ENCODE measurements at regions not wholly inside any gene's neighbourhood (a gene's known extent, or its start where the extent isn't known, plus 50 kb on each side); places are given as distances from the start of the nearest gene placed in this dataset.

- TF ChIP-seq, protein P1, sequence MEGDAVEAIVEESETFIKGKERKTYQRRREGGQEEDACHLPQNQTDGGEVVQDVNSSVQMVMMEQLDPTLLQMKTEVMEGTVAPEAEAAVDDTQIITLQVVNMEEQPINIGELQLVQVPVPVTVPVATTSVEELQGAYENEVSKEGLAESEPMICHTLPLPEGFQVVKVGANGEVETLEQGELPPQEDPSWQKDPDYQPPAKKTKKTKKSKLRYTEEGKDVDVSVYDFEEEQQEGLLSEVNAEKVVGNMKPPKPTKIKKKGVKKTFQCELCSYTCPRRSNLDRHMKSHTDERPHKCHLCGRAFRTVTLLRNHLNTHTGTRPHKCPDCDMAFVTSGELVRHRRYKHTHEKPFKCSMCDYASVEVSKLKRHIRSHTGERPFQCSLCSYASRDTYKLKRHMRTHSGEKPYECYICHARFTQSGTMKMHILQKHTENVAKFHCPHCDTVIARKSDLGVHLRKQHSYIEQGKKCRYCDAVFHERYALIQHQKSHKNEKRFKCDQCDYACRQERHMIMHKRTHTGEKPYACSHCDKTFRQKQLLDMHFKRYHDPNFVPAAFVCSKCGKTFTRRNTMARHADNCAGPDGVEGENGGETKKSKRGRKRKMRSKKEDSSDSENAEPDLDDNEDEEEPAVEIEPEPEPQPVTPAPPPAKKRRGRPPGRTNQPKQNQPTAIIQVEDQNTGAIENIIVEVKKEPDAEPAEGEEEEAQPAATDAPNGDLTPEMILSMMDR (IDR thresholded peaks at IDR 0.05; ENCODE audit: low read depth, low read length) = no peak
- in situ Hi-C loops (cut with HindIII; ENCODE audit: low sequenced_read_pairs) = no loop called here
- peak; percentile 46 for DNase-seq (ENCODE audit: low read depth, low spot score)
- H3K4me3 ChIP-seq (ENCODE audit: low read depth, low read length) = no peak overlapping the region
Measured at GRCh38 chr6:87908978-87909811, 138.4 kb upstream of the SPACA1 start.

GRCh38 chr6:87907521-87907920 is 140.1 kb upstream of the SPACA1 start:
- H3K4me3 ChIP-seq (ENCODE audit: low read depth, low read length) = no peak overlapping the region
- DNase-seq (ENCODE audit: low read depth, low spot score) = peak; percentile 89
- TF ChIP-seq, protein P1 (IDR thresholded peaks at IDR 0.05; ENCODE audit: low read depth, low read length) = no peak
- in situ Hi-C loops (cut with HindIII; ENCODE audit: low sequenced_read_pairs) = no loop called here

DNA sequence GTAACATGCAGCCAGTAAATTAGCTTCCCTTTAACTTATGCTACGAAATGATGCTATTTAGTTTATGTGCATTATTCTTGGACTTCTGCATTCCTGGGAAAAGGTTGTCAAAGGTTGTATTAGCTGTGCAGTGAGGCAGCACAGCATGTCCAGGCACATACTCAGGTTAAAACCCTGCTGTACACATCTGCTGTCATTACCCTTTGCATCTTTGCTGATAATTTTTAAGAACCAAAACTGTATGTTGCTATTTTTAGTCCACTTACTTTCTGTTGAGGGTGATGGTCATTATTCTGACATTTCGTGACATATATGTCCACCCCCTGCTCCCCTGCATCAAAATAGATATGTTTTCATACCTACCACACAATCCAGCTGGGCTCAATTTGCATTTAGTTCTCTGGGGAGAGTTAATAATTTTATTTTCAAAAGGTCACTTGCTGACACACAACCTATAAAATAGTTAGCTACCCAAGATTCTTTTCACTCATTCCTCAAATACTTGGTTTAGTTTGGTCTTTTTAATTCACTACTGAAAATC is 142.5 kb upstream of the SPACA1 start:
- no peak overlapping the region for H3K4me3 ChIP-seq (ENCODE audit: low read depth, low read length)
- TF ChIP-seq, protein P1 (IDR thresholded peaks at IDR 0.05; ENCODE audit: low read depth, low read length) = no peak
- no peak for DNase-seq (ENCODE audit: low read depth, low spot score)
- in situ Hi-C loops (cut with HindIII; ENCODE audit: low sequenced_read_pairs) = no loop called here

DNA sequence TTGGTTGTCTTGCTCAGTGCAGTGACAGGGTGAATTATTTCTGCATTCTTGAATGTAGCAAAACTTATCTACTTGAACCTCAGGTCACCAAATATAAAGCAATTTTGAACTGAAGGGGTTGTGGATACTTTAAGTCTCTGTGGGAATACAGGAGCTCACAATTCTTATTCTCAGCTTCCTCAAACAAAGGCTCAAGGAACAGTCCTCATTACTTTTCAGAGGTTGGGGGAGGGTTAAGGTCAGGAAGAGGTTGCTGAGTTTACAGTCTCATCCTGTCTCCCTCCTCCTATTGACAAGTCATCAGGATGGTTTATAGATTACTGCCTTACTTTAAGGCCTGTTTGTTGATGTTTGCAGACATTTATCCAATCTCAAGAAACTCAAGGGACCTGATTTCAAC is 143.6 kb upstream of the SPACA1 start:
- TF ChIP-seq, protein P1 (IDR thresholded peaks at IDR 0.05; ENCODE audit: low read depth, low read length) = no peak
- in situ Hi-C loops (cut with HindIII; ENCODE audit: low sequenced_read_pairs) = no loop called here
- no peak for DNase-seq (ENCODE audit: low read depth, low spot score)
- H3K4me3 ChIP-seq (ENCODE audit: low read depth, low read length) = no peak overlapping the region

- no peak overlapping the region for H3K4me3 ChIP-seq (ENCODE audit: low read depth, low read length)
- in situ Hi-C loops (cut with HindIII; ENCODE audit: low sequenced_read_pairs) = no loop called here
- no peak for DNase-seq (ENCODE audit: low read depth, low spot score)
- TF ChIP-seq, protein P1 (IDR thresholded peaks at IDR 0.05; ENCODE audit: low read depth, low read length) = no peak
Measured at GRCh38 chr6:87903323-87903722, 144.3 kb upstream of the SPACA1 start.

DNA sequence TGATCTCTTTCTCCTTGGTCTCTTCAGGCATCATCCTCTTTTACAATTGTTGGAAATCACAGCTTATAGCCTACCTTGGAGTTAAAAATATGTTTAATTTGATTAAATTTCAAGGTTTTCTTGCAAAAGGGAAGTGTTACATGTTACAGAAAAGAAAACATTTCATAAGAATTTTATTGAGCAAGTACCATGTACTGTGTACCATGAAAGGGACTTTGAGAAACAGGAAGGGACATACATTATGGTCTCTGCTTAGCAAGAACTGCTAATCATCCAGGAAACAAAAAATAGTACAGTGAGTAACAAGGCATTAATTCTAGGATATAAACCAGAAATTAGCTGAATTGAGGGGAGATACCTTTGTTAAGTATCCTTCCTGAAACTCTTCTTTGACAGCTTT is 145.3 kb upstream of the SPACA1 start:
- in situ Hi-C loops (cut with HindIII; ENCODE audit: low sequenced_read_pairs) = no loop called here

More for the DNA sequence above, 145.3 kb upstream of the SPACA1 start:
- TF ChIP-seq, protein P1 (IDR thresholded peaks at IDR 0.05; ENCODE audit: low read depth, low read length) = no peak
- no peak for DNase-seq (ENCODE audit: low read depth, low spot score)
- H3K4me3 ChIP-seq (ENCODE audit: low read depth, low read length) = no peak overlapping the region

All from astrocyte of the spinal cord (primary cell).